ENCODE measurements at regions not wholly inside any gene's neighbourhood (a gene's known extent, or its start where the extent isn't known, plus 50 kb on each side); places are given as distances from the start of the nearest gene placed in this dataset.

GRCh38 chr3:25153136-25153535, 274.9 kb upstream of the RARB start:
- DNase-seq (ENCODE audit: low read depth): no peak
- H3K4me3 ChIP-seq (ENCODE audit: low read depth, low read length): no peak overlapping the region
- no peak for TF ChIP-seq CTCF (IDR thresholded peaks at IDR 0.05; ENCODE audit: insufficient read depth, low read depth, low read length)

GRCh38 chr3:25153561-25153960, 274.5 kb upstream of the RARB start:
- no peak for DNase-seq (ENCODE audit: low read depth)
- no peak overlapping the region for H3K4me3 ChIP-seq (ENCODE audit: low read depth, low read length)
- no peak for TF ChIP-seq CTCF (IDR thresholded peaks at IDR 0.05; ENCODE audit: insufficient read depth, low read depth, low read length)

GRCh38 chr3:25155652-25156471, 272.2 kb upstream of the RARB start:
- TF ChIP-seq CTCF (IDR thresholded peaks at IDR 0.05; ENCODE audit: insufficient read depth, low read depth, low read length): no peak
- no peak overlapping the region for H3K4me3 ChIP-seq (ENCODE audit: low read depth, low read length)
- DNase-seq (ENCODE audit: low read depth): no peak

- DNase-seq (ENCODE audit: low read depth): peak; percentile 52
- no peak overlapping the region for H3K4me3 ChIP-seq (ENCODE audit: low read depth, low read length)
- no peak for TF ChIP-seq CTCF (IDR thresholded peaks at IDR 0.05; ENCODE audit: insufficient read depth, low read depth, low read length)
These were observed 271.4 kb upstream of the RARB start for GRCh38 chr3:25156626-25157025.

GRCh38 chr3:25165306-25165705, 262.8 kb upstream of the RARB start:
- no peak overlapping the region for H3K4me3 ChIP-seq (ENCODE audit: low read depth, low read length)
- no peak for DNase-seq (ENCODE audit: low read depth)
- TF ChIP-seq CTCF (IDR thresholded peaks at IDR 0.05; ENCODE audit: insufficient read depth, low read depth, low read length): no peak

- DNase-seq (ENCODE audit: low read depth): no peak
- no peak overlapping the region for H3K4me3 ChIP-seq (ENCODE audit: low read depth, low read length)
- no peak for TF ChIP-seq CTCF (IDR thresholded peaks at IDR 0.05; ENCODE audit: insufficient read depth, low read depth, low read length)
These were observed 262.0 kb upstream of the RARB start for GRCh38 chr3:25166016-25166415.

GRCh38 chr3:25169151-25169550, 258.9 kb upstream of the RARB start:
- TF ChIP-seq CTCF (IDR thresholded peaks at IDR 0.05; ENCODE audit: insufficient read depth, low read depth, low read length): no peak
- no peak overlapping the region for H3K4me3 ChIP-seq (ENCODE audit: low read depth, low read length)
- DNase-seq (ENCODE audit: low read depth): no peak
